K562 (cell line): ENCODE measurements at regions not wholly inside any gene's neighbourhood (a gene's known extent, or its start where the extent isn't known, plus 50 kb on each side); places are given as distances from the start of the nearest gene placed in this dataset.

Experiments used
- ATAC-seq: fragments of 200-7000 bp; cut with Tn5 transposase; 3 replicates; pipeline ENCODE4 v1.9.1; 2020; ENCODE audit warnings: moderate library complexity
- BruUV-seq: library from RNA; stranded (reverse); fragments of 400-500 nt; replicated peaks from 2 replicates; lab custom pipeline; 2021; lab: Mats Ljungman, UMichigan
- CTCF ChIA-PET: fragments of 300-600 bp; formaldehyde crosslinking; extraction: SDS; loops from one replicate; lab custom pipeline; 2021; ENCODE audit warnings: low intra/inter-chr PET ratio; lab: Yijun Ruan, JAX
- POLR2A ChIA-PET: fragments of 300-600, 350-650 bp; sonication (Branson Sonifier 250); formaldehyde crosslinking; extraction: SDS; loops from one replicate; lab custom pipeline; 2021; ENCODE audit warnings: antibody characterized with exemption, inconsistent platforms; lab: Yijun Ruan, JAX
- DNase-seq, 4 experiments: peaks; one replicate each; pipeline versions ENCODE4 v3.0.0 to v3.0.0-alpha.2; 2011 to 2018; ENCODE audit warnings: low spot score in 3 of 4, mixed read lengths in 3 of 4; ENCODE audit errors: extremely low read depth in 1 of 4
- FAIRE-seq: peaks from 2 replicates; lab custom pipeline; 2011; peaks lifted over from hg19 to GRCh38; lab: Jason Lieb, UNC
- H2AFZ ChIP-seq: 2 replicates; pipeline ENCODE4 v1.6.0; 2011; ENCODE audit warnings: low read depth, low read length, control low read depth, inconsistent platforms
- H3K27ac ChIP-seq: fragments of 200-600 bp; 3 replicates; pipeline ENCODE4 v1.8.0; 2011; ENCODE audit warnings: low read depth, mild to moderate bottlenecking, control low read depth, inconsistent platforms, low read length, moderate library complexity, mixed read lengths; ENCODE audit errors: extremely low read depth
- H3K27me3 ChIP-seq, 2 experiments: fragments of 300-600 bp in 1 of 2; 2 replicates in 1 of 2; 3 replicates in 1 of 2; pipeline versions ENCODE4 v1.6.0 to v1.8.0; 2011; ENCODE audit warnings: inconsistent platforms in 2 of 2, low read length in 2 of 2, mild to moderate bottlenecking in 1 of 2, mixed read lengths in 1 of 2, moderate library complexity in 1 of 2; ENCODE audit not compliant: control insufficient read depth in 2 of 2, insufficient read depth in 2 of 2
- H3K36me3 ChIP-seq: fragments of 300-600 bp; 3 replicates; pipeline ENCODE4 v1.8.0; 2011; ENCODE audit warnings: mild to moderate bottlenecking, low read length, inconsistent platforms; ENCODE audit not compliant: control insufficient read depth, insufficient read depth
- H3K4me1 ChIP-seq, 2 experiments: fragments of 200-600 bp in 1 of 2; replicated peaks in 1 of 2; 2 replicates in 1 of 2; 3 replicates in 1 of 2; pipeline versions ENCODE4 v1.5.1 to v1.8.0; 2011; ENCODE audit warnings: inconsistent platforms in 2 of 2, low read length in 2 of 2, mild to moderate bottlenecking in 1 of 2, mixed read lengths in 1 of 2, moderate library complexity in 1 of 2; ENCODE audit not compliant: control insufficient read depth in 2 of 2, insufficient read depth in 2 of 2
- H3K4me2 ChIP-seq: 2 replicates; pipeline ENCODE4 v1.6.1; 2011; ENCODE audit warnings: low read length, control low read depth, inconsistent platforms, mixed read lengths; ENCODE audit not compliant: insufficient read depth
- H3K4me3 ChIP-seq: fragments of 200-600 bp; sonication (generic), shearing (Covaris generic); 2 replicates; pipeline ENCODE4 v1.5.1; 2016; ENCODE audit warnings: control low read depth, inconsistent platforms
- H3K79me2 ChIP-seq: fragments of 200-600 bp; 3 replicates; pipeline ENCODE4 v1.8.0; 2011; ENCODE audit warnings: low read length, inconsistent platforms; ENCODE audit not compliant: control insufficient read depth, insufficient read depth
- H3K9ac ChIP-seq, 2 experiments: 2 replicates each; pipeline versions ENCODE4 v1.6.0 to v1.6.1; 2011; ENCODE audit warnings: low read depth in 2 of 2, low read length in 2 of 2, control low read depth in 1 of 2, inconsistent platforms in 1 of 2, mild to moderate bottlenecking in 1 of 2, mixed read lengths in 1 of 2; ENCODE audit not compliant: insufficient read depth in 1 of 2
- H3K9me1 ChIP-seq: one replicate; pipeline ENCODE4 v1.6.0; 2011; ENCODE audit warnings: inconsistent platforms, mild to moderate bottlenecking, low read length, moderate library complexity; ENCODE audit not compliant: control insufficient read depth, insufficient read depth
- H3K9me3 ChIP-seq: replicated peaks from 2 replicates; pipeline ENCODE4 v1.5.1; 2011; ENCODE audit warnings: low read depth, low read length, inconsistent platforms; ENCODE audit not compliant: control insufficient read depth, insufficient read depth
- H4K20me1 ChIP-seq: replicated peaks from 2 replicates; pipeline ENCODE4 v1.6.1; 2011; ENCODE audit warnings: low read length, inconsistent platforms, mixed read lengths; ENCODE audit not compliant: control insufficient read depth, insufficient read depth
- CEBPG ChIP-seq, 3 experiments: fragments of 200-800 bp in 1 of 3; sonication (Bioruptor generic) in 1 of 3; sonication (generic) in 1 of 3; formaldehyde crosslinking in 1 of 3; IDR thresholded peaks in 2 of 3; conservative IDR thresholded peaks in 1 of 3; 2 replicates each; pipeline versions ENCODE4 v1.6.1 to v1.8.0; 2016 to 2022; ENCODE audit warnings: missing compliant biosample characterization in 2 of 3, missing genetic modification characterization in 2 of 3, mild to moderate bottlenecking in 1 of 3, missing genetic modification reagents in 1 of 3
- FOXK2 ChIP-seq, 2 experiments: fragments of 450-650 bp; IDR thresholded peaks in 1 of 2; conservative IDR thresholded peaks in 1 of 2; 2 replicates each; pipeline ENCODE4 v1.6.1; 2016; ENCODE audit warnings: low read depth in 2 of 2, mild to moderate bottlenecking in 1 of 2
- IRF1 ChIP-seq: sonication (generic); formaldehyde crosslinking; IDR thresholded peaks from 2 replicates; pipeline ENCODE4 v1.8.0; 2022; ENCODE audit warnings: missing genetic modification reagents, mild to moderate bottlenecking, borderline replicate concordance
- MAX ChIP-seq: sonication (generic); formaldehyde crosslinking; IDR thresholded peaks from 2 replicates; pipeline ENCODE4 v1.9.0; 2022; ENCODE audit warnings: mild to moderate bottlenecking, missing genetic modification reagents
- MCM5 ChIP-seq: fragments of 450-650 bp; IDR thresholded peaks from 2 replicates; pipeline ENCODE4 v1.6.1; 2016; ENCODE audit warnings: low read depth
- MTA1 ChIP-seq: fragments of 450-650 bp; IDR thresholded peaks from 2 replicates; pipeline ENCODE4 v1.6.1; 2017; ENCODE audit warnings: borderline replicate concordance
- NCOA1 ChIP-seq: fragments of 450-650 bp; IDR thresholded peaks from 2 replicates; pipeline ENCODE4 v1.6.1; 2016; ENCODE audit warnings: low read depth
- NFRKB ChIP-seq: fragments of 450-650 bp; IDR thresholded peaks from 2 replicates; pipeline ENCODE4 v1.6.1; 2016; ENCODE audit warnings: low read depth
- SMARCE1 ChIP-seq: fragments of 450-650 bp; IDR thresholded peaks from 2 replicates; pipeline ENCODE4 v1.7.1; 2016; ENCODE audit warnings: mild to moderate bottlenecking
- TAL1 ChIP-seq: fragments of 450-650 bp; IDR thresholded peaks from 2 replicates; pipeline ENCODE4 v1.6.1; 2016; ENCODE audit warnings: mild to moderate bottlenecking
- THRB ChIP-seq: fragments of 450-650 bp; formaldehyde crosslinking; conservative IDR thresholded peaks from 2 replicates; pipeline ENCODE4 v1.4.0; 2022; ENCODE audit warnings: mild to moderate bottlenecking, missing genetic modification characterization
- TRIM24 ChIP-seq, 2 experiments: fragments of 450-650 bp; IDR thresholded peaks; 2 replicates each; pipeline ENCODE4 v1.6.1; 2016
- TSC22D4 ChIP-seq: fragments of 450-650 bp; IDR thresholded peaks from 2 replicates; pipeline ENCODE4 v1.6.1; 2016; ENCODE audit warnings: missing genetic modification characterization, missing biosample characterization, control low read depth
- YY1 ChIP-seq, 3 experiments: IDR thresholded peaks; 2 replicates each; pipeline ENCODE4 v1.6.1; 2011; ENCODE audit warnings: low read length in 2 of 3, mild to moderate bottlenecking in 2 of 3, moderate library complexity in 2 of 3, borderline replicate concordance in 1 of 3, control low read depth in 1 of 3, low read depth in 1 of 3; ENCODE audit not compliant: insufficient read depth in 3 of 3, insufficient replicate concordance in 2 of 3, control insufficient read depth in 1 of 3, insufficient read length in 1 of 3; ENCODE audit errors: extremely low read depth in 1 of 3
- ZNF134 ChIP-seq: fragments of 250-450 bp; sonication (Bioruptor Pico); conservative IDR thresholded peaks from 2 replicates; pipeline ENCODE4 v1.4.0; 2020
- ZNF174 ChIP-seq: fragments of 250-450 bp; sonication (Bioruptor Pico); IDR thresholded peaks from 2 replicates; pipeline ENCODE4 v1.4.0; 2020; ENCODE audit warnings: mild to moderate bottlenecking
- ZNF280B ChIP-seq: fragments of 250-450 bp; sonication (Bioruptor Pico); IDR thresholded peaks from 2 replicates; pipeline ENCODE4 v1.5.1; 2021; ENCODE audit warnings: mild to moderate bottlenecking
- WGBS: fragments of 100-300 bp; shearing (Covaris generic); methylation state at CpG from one replicate; pipeline ENCODE4 v1.1.6; 2016; ENCODE audit warnings: low coverage, mixed read lengths; ENCODE audit not compliant: insufficient coverage; ENCODE audit errors: missing lambda C conversion rate; 5-methylcytosine and 5-hydroxymethylcytosine counted together
- in situ Hi-C: fragments of 300-500 bp; cut with MboI; formaldehyde crosslinking; loops from 4 replicates; pipeline ENCODE4 v1.15.0; 2018; ENCODE audit warnings: inconsistent platforms, mixed read lengths
- intact Hi-C: fragments of 100-400 bp; cut with micrococcal nuclease; formaldehyde crosslinking; loops from 2 replicates; pipeline ENCODE4 v1.14.2; 2022
- TF ChIP-seq, protein P1 (sequence below): fragments of 450-650 bp; IDR thresholded peaks from 2 replicates; pipeline ENCODE4 v1.6.1; 2016; ENCODE audit warnings: antibody characterized with exemption

DNA sequence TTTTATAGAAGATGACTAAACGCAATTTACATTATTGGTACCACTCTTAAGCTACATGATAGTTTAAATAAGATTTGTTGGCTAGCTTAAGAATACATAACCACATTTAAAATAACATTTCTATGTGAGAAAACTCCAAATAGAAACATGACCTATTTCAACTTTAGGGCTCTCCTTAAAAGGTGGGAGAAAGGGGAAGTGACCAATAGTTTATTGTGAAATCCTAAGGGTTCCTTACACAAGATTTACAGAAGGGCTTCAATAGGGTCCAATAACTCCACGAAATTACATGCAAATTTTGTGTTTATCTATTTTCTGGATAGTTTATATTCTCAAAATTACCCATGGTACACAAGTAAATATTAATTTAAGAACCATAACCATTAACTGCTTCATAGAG lies 91.6 kb upstream of the DST start:
- Histone ChIP-seq H3K9ac (no peak overlapping the region), H3K27ac (no peak overlapping the region), H2AFZ (no peak overlapping the region), H3K36me3 (no peaks in the 10 kb centered on the region), H3K9me3 (no peaks in the 10 kb centered on the region), H3K27me3 (no peaks in the 10 kb centered on the region), H4K20me1 (no peaks in the 10 kb centered on the region), H3K79me2 (no peaks in the 10 kb centered on the region), H3K9me1 (no peaks in the 10 kb centered on the region), H3K4me2 (no peak overlapping the region), H3K4me1 (no peaks in the 10 kb centered on the region), H3K4me3 (no peak overlapping the region)
- FAIRE-seq (no peak), ATAC-seq (no peak), DNase-seq (no peak)
- WGBS: 2% methylated on average over 2 of the region's 2 CpGs
- BruUV-seq: no TSS peak
- CTCF ChIA-PET: no interaction called here
- POLR2A ChIA-PET: no interaction called here
- in situ Hi-C loops (no loop called here), intact Hi-C loops (no loop called here)
- TF ChIP-seq IRF1: no peak
- TF ChIP-seq TSC22D4 (tag): no peak
- no peak for TF ChIP-seq MAX
- TF ChIP-seq ZNF134 (CRISPR knock-in tag): no peak
- TF ChIP-seq SMARCE1: no peak
- TF ChIP-seq YY1 (IDR thresholded peaks at IDR 0.05; ENCODE audit: borderline replicate concordance in 1 of 3, control insufficient read depth in 1 of 3, extremely low read depth in 1 of 3, insufficient read depth in 3 of 3, insufficient read length in 1 of 3, insufficient replicate concordance in 2 of 3, low read depth in 1 of 3, low read length in 2 of 3): no peak
- no peak for TF ChIP-seq NCOA1
- no peak for TF ChIP-seq CEBPG (CRISPR knock-in tag; IDR thresholded peaks at IDR 0.05)
- TF ChIP-seq CEBPG (tag; conservative IDR thresholded peaks at IDR 0.05 in 1 of 2, IDR thresholded peaks at IDR 0.05 in 1 of 2): peak in 1 of 2 experiments; percentile 60; a peak in 2 of 4 replicates
- no peak for TF ChIP-seq ZNF174 (CRISPR knock-in tag)
- no peak for TF ChIP-seq THRB (CRISPR knock-in tag)
- TF ChIP-seq NFRKB: no peak
- TF ChIP-seq MTA1: no peak
- no peak for TF ChIP-seq ZNF280B (CRISPR knock-in tag)
- no peak for TF ChIP-seq FOXK2 (conservative IDR thresholded peaks at IDR 0.05 in 1 of 2, IDR thresholded peaks at IDR 0.05 in 1 of 2; ENCODE audit: low read depth in 2 of 2)
- TF ChIP-seq TRIM24 (IDR thresholded peaks at IDR 0.05): no peak
- no peak for TF ChIP-seq MCM5
- TF ChIP-seq, protein P1, sequence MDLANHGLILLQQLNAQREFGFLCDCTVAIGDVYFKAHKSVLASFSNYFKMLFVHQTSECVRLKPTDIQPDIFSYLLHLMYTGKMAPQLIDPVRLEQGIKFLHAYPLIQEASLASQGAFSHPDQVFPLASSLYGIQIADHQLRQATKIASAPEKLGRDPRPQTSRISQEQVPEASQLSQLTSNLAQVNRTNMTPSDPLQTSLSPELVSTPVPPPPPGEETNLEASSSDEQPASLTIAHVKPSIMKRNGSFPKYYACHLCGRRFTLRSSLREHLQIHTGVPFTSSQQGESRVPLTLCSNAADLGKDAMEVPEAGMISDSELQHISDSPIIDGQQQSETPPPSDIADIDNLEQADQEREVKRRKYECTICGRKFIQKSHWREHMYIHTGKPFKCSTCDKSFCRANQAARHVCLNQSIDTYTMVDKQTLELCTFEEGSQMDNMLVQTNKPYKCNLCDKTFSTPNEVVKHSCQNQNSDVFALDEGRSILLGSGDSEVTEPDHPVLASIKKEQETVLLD: no peak
- TF ChIP-seq TAL1: no peak
